Activated CD8-positive, alpha-beta memory T cell treated with anti-CD3 and anti-CD28 coated beads, Interleukin-2, amount 50 U/mL, for 24 hours (primary cell): ENCODE measurements at regions not wholly inside any gene's neighbourhood (a gene's known extent, or its start where the extent isn't known, plus 50 kb on each side); places are given as distances from the start of the nearest gene placed in this dataset.

Experiments used
- DNase-seq: peaks from one replicate; pipeline ENCODE4 v3.0.0-alpha.2; 2020; ENCODE audit errors: extremely low read depth

DNA sequence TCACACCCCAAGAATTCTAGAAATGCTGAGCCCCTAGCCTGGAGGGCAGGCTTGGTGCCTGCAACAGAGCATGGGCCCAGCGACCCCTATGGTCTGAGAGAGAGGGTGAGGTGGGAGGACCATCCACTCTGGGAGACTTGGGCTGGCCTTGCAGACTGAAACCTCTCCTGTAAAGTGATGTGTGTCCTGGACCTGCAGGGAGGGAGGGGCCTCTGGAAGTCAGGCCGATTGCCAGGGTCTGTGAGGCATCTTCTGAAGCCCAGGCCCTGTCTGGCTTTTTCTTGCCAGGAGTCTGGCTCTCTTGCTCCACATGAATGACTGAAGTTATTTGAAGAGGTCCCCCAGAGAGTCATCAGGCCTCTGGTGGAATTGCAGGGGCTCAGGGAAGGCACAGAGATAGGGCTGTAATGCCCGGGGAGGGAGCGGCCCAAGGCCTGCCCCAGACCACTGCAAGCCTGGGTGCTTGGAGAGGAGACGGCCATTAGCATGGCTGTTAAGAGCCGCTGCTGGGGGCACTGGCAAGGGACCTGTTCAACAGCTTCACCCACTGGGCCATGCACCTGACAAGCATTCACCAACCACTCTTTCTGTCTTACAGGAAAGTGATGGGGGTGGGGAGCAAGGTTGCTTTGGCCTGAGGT, 56.0 kb upstream of the CHRNA7 start:
- no peak for DNase-seq

- DNase-seq, result no peak
Observed at GRCh38 chr15:31974855-31975829, 55.2 kb upstream of the CHRNA7 start.

GRCh38 chr15:31975830-31976229, 54.5 kb upstream of the CHRNA7 start:
- no peak for DNase-seq

- no peak for DNase-seq
Observed at GRCh38 chr15:31977138-31977537, 53.2 kb upstream of the CHRNA7 start.

- DNase-seq, result no peak
Observed at GRCh38 chr15:31977812-31978661, 52.3 kb upstream of the CHRNA7 start.
